ENCODE measurements at regions not wholly inside any gene's neighbourhood (a gene's known extent, or its start where the extent isn't known, plus 50 kb on each side); places are given as distances from the start of the nearest gene placed in this dataset.

- WGBS, 2 donors, result 86 to 88% methylated on average over 1 of the region's 1 CpG
- intact Hi-C loops (cut with DNase I; ENCODE audit: low total_unique reads), result no loop called here
- DNase-seq (ENCODE audit: low spot score in 2 of 2), result no peak
- no peak overlapping the region for H3K4me3 ChIP-seq (ENCODE audit: low read depth, poor library complexity, severe bottlenecking)
- TF ChIP-seq POLR2A (IDR thresholded peaks at IDR 0.05) (no peak), CTCF (IDR thresholded peaks at IDR 0.05) (no peak)
Measured at GRCh38 chr5:152673601-152674000, 268.5 kb upstream of the NMUR2 start.

GRCh38 chr5:152674403-152674802 is 269.3 kb upstream of the NMUR2 start:
- no peak for DNase-seq (ENCODE audit: low spot score in 2 of 2)
- intact Hi-C loops (cut with DNase I; ENCODE audit: low total_unique reads), result no loop called here
- 93 to 97% methylated on average over 1 of the region's 1 CpG for WGBS, 2 donors
- no peak for TF ChIP-seq POLR2A (IDR thresholded peaks at IDR 0.05)
- TF ChIP-seq CTCF (IDR thresholded peaks at IDR 0.05), result no peak
- H3K4me3 ChIP-seq (ENCODE audit: low read depth, poor library complexity, severe bottlenecking), result no peak overlapping the region

GRCh38 chr5:152676196-152676595 is 271.1 kb upstream of the NMUR2 start:
- no peak for DNase-seq (ENCODE audit: low spot score in 2 of 2)
- 17 to 21% methylated on average over 5 of the region's 5 CpGs for WGBS, 2 donors
- no peak for TF ChIP-seq CTCF (IDR thresholded peaks at IDR 0.05)
- H3K4me3 ChIP-seq (ENCODE audit: low read depth, poor library complexity, severe bottlenecking), result no peak overlapping the region
- intact Hi-C loops (cut with DNase I; ENCODE audit: low total_unique reads), result no loop called here

GRCh38 chr5:152683205-152683604 is 278.1 kb upstream of the NMUR2 start:
- WGBS, 2 donors, result 66 to 69% methylated on average over 1 of the region's 1 CpG
- no peak for TF ChIP-seq POLR2A (IDR thresholded peaks at IDR 0.05)
- no peak for DNase-seq (ENCODE audit: low spot score in 2 of 2)
- H3K4me3 ChIP-seq (ENCODE audit: low read depth, poor library complexity, severe bottlenecking), result no peak overlapping the region
- intact Hi-C loops (cut with DNase I; ENCODE audit: low total_unique reads), result no loop called here

GRCh38 chr5:152686931-152687330 is 281.9 kb upstream of the NMUR2 start:
- WGBS, 2 donors, result 90 to 94% methylated on average over 4 of the region's 4 CpGs
- no peak for TF ChIP-seq CTCF (IDR thresholded peaks at IDR 0.05)
- no peak for TF ChIP-seq POLR2A (IDR thresholded peaks at IDR 0.05)
- no peak for DNase-seq (ENCODE audit: low spot score in 2 of 2)
- no peak overlapping the region for H3K4me3 ChIP-seq (ENCODE audit: low read depth, poor library complexity, severe bottlenecking)
- intact Hi-C loops (cut with DNase I; ENCODE audit: low total_unique reads), result no loop called here

GRCh38 chr5:152688561-152689249 is 283.6 kb upstream of the NMUR2 start:
- 18 to 22% methylated on average over 3 of the region's 3 CpGs for WGBS, 2 donors
- intact Hi-C loops (cut with DNase I; ENCODE audit: low total_unique reads), result no loop called here
- TF ChIP-seq POLR2A (IDR thresholded peaks at IDR 0.05), result no peak
- no peak for TF ChIP-seq CTCF (IDR thresholded peaks at IDR 0.05)
- no peak for DNase-seq (ENCODE audit: low spot score in 2 of 2)
- no peak overlapping the region for H3K4me3 ChIP-seq (ENCODE audit: low read depth, poor library complexity, severe bottlenecking)

Measured in lower leg skin (tissue), 4 donors.